Epithelial cell of esophagus (primary cell): ENCODE measurements at regions not wholly inside any gene's neighbourhood (a gene's known extent, or its start where the extent isn't known, plus 50 kb on each side); places are given as distances from the start of the nearest gene placed in this dataset.
"Not testable (repeated sequence)": the region's sequence is repeated elsewhere in the genome, so short reads cannot be mapped to it uniquely, and the experiment has no call there.

Source experiments
- DNase-seq: peaks from one replicate; pipeline ENCODE4 v3.0.0; 2010; ENCODE audit warnings: low read depth
- H3K4me3 ChIP-seq: 2 replicates; pipeline ENCODE4 v1.5.1; 2011; ENCODE audit warnings: mild to moderate bottlenecking, low read length, control low read depth
- CTCF ChIP-seq: IDR thresholded peaks from 2 replicates; pipeline ENCODE4 v1.5.1; 2011; ENCODE audit warnings: low read depth, mild to moderate bottlenecking, low read length, control low read depth, inconsistent platforms; ENCODE audit not compliant: insufficient read depth; ENCODE audit errors: missing control alignments

GRCh38 chr4:116143198-116143597, 942.2 kb downstream of the TRAM1L1 start:
- TF ChIP-seq CTCF = no peak
- DNase-seq = no peak
- no peak overlapping the region for H3K4me3 ChIP-seq

- DNase-seq = no peak
- no peak for TF ChIP-seq CTCF
- no peak overlapping the region for H3K4me3 ChIP-seq
Observed at GRCh38 chr4:116132946-116133345, 952.4 kb downstream of the TRAM1L1 start.

- no peak for DNase-seq
- no peak overlapping the region for H3K4me3 ChIP-seq
- no peak for TF ChIP-seq CTCF
Observed at GRCh38 chr4:116126794-116127193, 958.6 kb downstream of the TRAM1L1 start.

GRCh38 chr4:116122124-116122523, 963.3 kb downstream of the TRAM1L1 start:
- H3K4me3 ChIP-seq = no peak overlapping the region
- DNase-seq = peak; percentile 68
- no peak for TF ChIP-seq CTCF

GRCh38 chr4:116118221-116118620, 967.2 kb downstream of the TRAM1L1 start:
- DNase-seq = no peak
- TF ChIP-seq CTCF = no peak
- H3K4me3 ChIP-seq = no peak overlapping the region

GRCh38 chr4:116112861-116113260, 972.5 kb downstream of the TRAM1L1 start:
- DNase-seq, H3K4me3 ChIP-seq: not testable (repeated sequence)

- no peak for TF ChIP-seq CTCF
- H3K4me3 ChIP-seq = no peak overlapping the region
- no peak for DNase-seq
Observed at GRCh38 chr4:116110713-116111112, 974.7 kb downstream of the TRAM1L1 start.

- TF ChIP-seq CTCF = no peak
- no peak overlapping the region for H3K4me3 ChIP-seq
- DNase-seq = no peak
Observed at GRCh38 chr4:116108606-116109005, 976.8 kb downstream of the TRAM1L1 start.
